ENCODE measurements at regions not wholly inside any gene's neighbourhood (a gene's known extent, or its start where the extent isn't known, plus 50 kb on each side); places are given as distances from the start of the nearest gene placed in this dataset.

- TF ChIP-seq EZH2phosphoT487 (IDR thresholded peaks at IDR 0.05; ENCODE audit: borderline replicate concordance, low read length) (no peak), CTCF (IDR thresholded peaks at IDR 0.05; ENCODE audit: low read depth, low read length, poor library complexity, severe bottlenecking) (no peak)
These were observed 60.5 kb upstream of the ANKEF1 start for GRCh38 chr20:9974324-9974723.

GRCh38 chr20:9971746-9972145 is 63.0 kb upstream of the ANKEF1 start:
- TF ChIP-seq EZH2phosphoT487 (IDR thresholded peaks at IDR 0.05; ENCODE audit: borderline replicate concordance, low read length) (no peak), CTCF (IDR thresholded peaks at IDR 0.05; ENCODE audit: low read depth, low read length, poor library complexity, severe bottlenecking) (no peak)
- Histone ChIP-seq H3K4me2 (ENCODE audit: low read length) (no peak overlapping the region), H3K79me2 (ENCODE audit: control insufficient read depth, low read length) (no peaks in the 10 kb centered on the region), H4K20me1 (ENCODE audit: control insufficient read depth, insufficient read depth, low read depth, low read length) (no peaks in the 10 kb centered on the region), H3K27me3 (ENCODE audit: control insufficient read depth, low read length) (peaks cover 6% of the 10 kb centered on the region; the same call in 1 of the 2 replicates), H3K4me1 (ENCODE audit: control insufficient read depth, low read length) (no peaks in the 10 kb centered on the region), H3K27ac (ENCODE audit: low read depth, low read length) (no peak overlapping the region), H3K36me3 (ENCODE audit: control insufficient read depth, low read length) (no peaks in the 10 kb centered on the region), H3K4me3 (ENCODE audit: low read length) (no peak overlapping the region), H3K9me2 (replicated peaks; ENCODE audit: control insufficient read depth, low read length) (no peaks in the 10 kb centered on the region), H3K9me3 (ENCODE audit: control insufficient read depth, insufficient read depth, low read length) (no peaks in the 10 kb centered on the region), H3F3A (ENCODE audit: control insufficient read depth, insufficient read depth) (no peaks in the 10 kb centered on the region)

More at GRCh38 chr20:9974324-9974723, 60.5 kb upstream of the ANKEF1 start:
- Histone ChIP-seq H3K9me3 (ENCODE audit: control insufficient read depth, insufficient read depth, low read length) (no peaks in the 10 kb centered on the region), H3F3A (ENCODE audit: control insufficient read depth, insufficient read depth) (no peaks in the 10 kb centered on the region), H3K27ac (ENCODE audit: low read depth, low read length) (no peak overlapping the region), H3K4me1 (ENCODE audit: control insufficient read depth, low read length) (no peaks in the 10 kb centered on the region), H4K20me1 (ENCODE audit: control insufficient read depth, insufficient read depth, low read depth, low read length) (no peaks in the 10 kb centered on the region), H3K9me2 (replicated peaks; ENCODE audit: control insufficient read depth, low read length) (no peaks in the 10 kb centered on the region), H3K4me3 (ENCODE audit: low read length) (no peak overlapping the region), H3K79me2 (ENCODE audit: control insufficient read depth, low read length) (no peaks in the 10 kb centered on the region), H3K4me2 (ENCODE audit: low read length) (no peak overlapping the region), H3K36me3 (ENCODE audit: control insufficient read depth, low read length) (no peaks in the 10 kb centered on the region), H3K27me3 (ENCODE audit: control insufficient read depth, low read length) (peaks cover 10% of the 10 kb centered on the region; the same call in 1 of the 2 replicates)

- H3K27ac ChIP-seq (ENCODE audit: low read depth, low read length), result no peak overlapping the region
- H4K20me1 ChIP-seq (ENCODE audit: control insufficient read depth, insufficient read depth, low read depth, low read length), result no peaks in the 10 kb centered on the region
- no peaks in the 10 kb centered on the region for H3K9me2 ChIP-seq (replicated peaks; ENCODE audit: control insufficient read depth, low read length)
- no peaks in the 10 kb centered on the region for H3K36me3 ChIP-seq (ENCODE audit: control insufficient read depth, low read length)
- no peaks in the 10 kb centered on the region for H3K27me3 ChIP-seq (ENCODE audit: control insufficient read depth, low read length)
- no peak overlapping the region for H3K4me3 ChIP-seq (ENCODE audit: low read length)
- H3K79me2 ChIP-seq (ENCODE audit: control insufficient read depth, low read length), result no peaks in the 10 kb centered on the region
- TF ChIP-seq CTCF (IDR thresholded peaks at IDR 0.05; ENCODE audit: low read depth, low read length, poor library complexity, severe bottlenecking), result no peak
- no peak for TF ChIP-seq EZH2phosphoT487 (IDR thresholded peaks at IDR 0.05; ENCODE audit: borderline replicate concordance, low read length)
- H3K9me3 ChIP-seq (ENCODE audit: control insufficient read depth, insufficient read depth, low read length), result no peaks in the 10 kb centered on the region
- no peaks in the 10 kb centered on the region for H3F3A ChIP-seq (ENCODE audit: control insufficient read depth, insufficient read depth)
- no peak overlapping the region for H3K4me2 ChIP-seq (ENCODE audit: low read length)
- no peaks in the 10 kb centered on the region for H3K4me1 ChIP-seq (ENCODE audit: control insufficient read depth, low read length)
These were observed 65.2 kb upstream of the ANKEF1 start for GRCh38 chr20:9969626-9970025.

All from DOHH2 (cell line).